NCI-H1417 treated with DMSO at 0.1 percent for 48 hours (cell line): ENCODE measurements at regions not wholly inside any gene's neighbourhood (a gene's known extent, or its start where the extent isn't known, plus 50 kb on each side); places are given as distances from the start of the nearest gene placed in this dataset.

Experiments
- DNase-seq: peaks from one replicate; lab custom pipeline; 2025; lab: John Stamatoyannopoulos, UW

DNA sequence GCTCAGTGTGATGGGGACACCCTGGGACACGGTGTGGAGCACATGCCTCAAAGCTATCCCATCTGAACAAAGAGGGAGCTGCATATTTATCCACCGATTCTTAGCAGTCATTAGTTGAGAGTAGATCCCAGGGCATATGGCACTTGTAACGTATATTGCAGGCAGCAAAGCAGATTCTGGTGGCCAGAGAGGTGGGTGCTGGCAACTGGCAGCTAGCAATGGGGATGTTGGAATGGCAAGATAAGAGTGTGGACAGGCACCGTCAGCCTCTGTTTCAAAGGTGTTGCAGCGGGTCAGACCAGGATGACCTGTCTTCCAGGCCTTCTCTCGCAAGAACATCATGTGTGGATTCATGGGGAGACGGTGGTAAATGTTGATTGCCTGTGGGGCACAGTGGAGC is 54.0 kb upstream of the ADRA1D start:
- DNase-seq: no peak

DNA sequence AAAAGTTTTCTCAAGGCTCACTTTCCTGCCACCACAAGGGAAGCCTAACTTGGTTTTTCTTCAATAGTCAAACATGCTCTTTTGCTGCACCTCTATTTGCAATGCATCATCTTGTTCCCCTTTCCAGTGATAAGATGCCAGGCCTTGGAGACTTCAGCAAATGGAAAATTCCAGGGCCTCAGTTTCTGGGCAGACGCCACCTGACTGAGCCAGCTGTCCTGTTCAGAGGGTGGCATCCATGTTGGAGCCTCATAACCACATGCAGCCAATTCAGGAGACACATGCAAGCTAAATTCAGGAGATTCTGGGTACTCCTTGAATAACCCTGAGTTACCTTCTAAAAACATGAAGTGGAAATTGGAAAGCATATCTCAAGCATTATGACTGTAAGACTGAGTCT is 51.8 kb upstream of the ADRA1D start:
- DNase-seq: no peak

DNA sequence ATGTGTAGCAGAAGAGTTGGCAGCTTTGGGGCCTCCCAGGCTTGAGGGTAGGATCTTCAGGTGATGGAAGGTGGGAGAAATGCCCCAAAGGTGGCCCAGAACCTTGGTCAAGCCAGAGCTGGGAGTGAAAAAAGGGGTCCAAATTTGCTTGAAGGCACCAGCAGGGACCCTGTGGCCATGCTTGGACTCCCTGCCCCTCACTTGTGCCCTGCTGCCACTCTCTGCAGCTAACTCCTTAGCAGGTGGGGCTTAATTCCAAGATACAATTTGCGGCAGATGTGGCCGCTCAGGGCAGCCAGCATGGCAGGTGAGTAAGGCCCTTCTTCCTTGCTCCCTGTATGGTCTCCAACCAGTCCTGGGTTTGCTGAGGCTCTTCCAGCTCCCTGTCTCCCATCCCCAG is 51.3 kb upstream of the ADRA1D start:
- DNase-seq: no peak

DNA sequence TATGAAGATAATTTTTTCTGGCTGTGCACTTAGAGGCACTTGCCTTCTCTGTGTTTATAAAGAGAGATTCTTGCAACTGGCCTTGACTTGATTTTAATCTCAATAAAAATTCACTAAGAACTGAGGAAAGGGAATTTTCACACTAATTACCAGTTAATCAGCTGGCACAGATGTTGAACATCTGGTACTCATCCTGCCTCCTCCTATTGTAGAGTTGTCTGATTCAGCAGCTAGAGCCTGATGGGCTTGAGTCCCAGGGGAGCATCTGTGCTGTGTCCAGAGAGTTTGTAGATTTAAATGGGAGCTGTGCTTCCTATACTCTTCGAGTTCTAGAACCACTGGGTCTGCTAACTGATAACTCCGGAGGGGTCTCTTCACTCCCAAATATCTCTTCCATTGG is 50.7 kb upstream of the ADRA1D start:
- DNase-seq: no peak

DNA sequence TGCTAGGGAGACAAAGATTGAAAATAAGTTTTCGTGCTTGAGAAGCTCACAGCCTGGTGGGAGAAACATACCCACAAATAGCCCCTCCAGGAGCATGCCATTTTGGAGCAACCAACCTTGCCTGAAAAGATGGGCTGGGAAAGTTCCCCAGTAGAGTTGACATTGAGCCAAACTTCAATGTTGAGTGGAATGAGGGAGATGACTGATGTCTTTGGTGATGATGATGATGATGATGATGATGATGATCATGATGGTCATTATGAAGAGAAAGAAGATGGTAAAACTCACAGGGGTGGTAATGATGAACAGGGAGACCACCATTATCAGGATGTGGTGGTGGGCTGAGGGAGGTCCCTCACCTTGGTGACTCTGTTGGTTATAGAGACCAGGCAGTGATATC is 50.1 kb upstream of the ADRA1D start:
- no peak for DNase-seq
